Neural cell (in vitro differentiated cells): ENCODE measurements at regions not wholly inside any gene's neighbourhood (a gene's known extent, or its start where the extent isn't known, plus 50 kb on each side); places are given as distances from the start of the nearest gene placed in this dataset.

Source experiments
- H2AFZ ChIP-seq: fragments of 200-600, 300-800 bp; sonication (generic), shearing (Covaris generic); 2 replicates; pipeline ENCODE4 v1.6.0; 2014; ENCODE audit warnings: low read depth, mild to moderate bottlenecking, antibody characterized with exemption, low read length, moderate library complexity
- H3F3A ChIP-seq: fragments of 200-600 bp; shearing (Covaris generic); 2 replicates; pipeline ENCODE4 v1.6.1; 2016; ENCODE audit warnings: mild to moderate bottlenecking, moderate library complexity, mixed read lengths, antibody characterized with exemption, low read length; ENCODE audit not compliant: insufficient read depth, poor library complexity, severe bottlenecking
- H3K27ac ChIP-seq: fragments of 200-600, 300-800 bp; sonication (generic), shearing (Covaris generic); 2 replicates; pipeline ENCODE4 v1.5.1; 2014; ENCODE audit warnings: mild to moderate bottlenecking, low read length, moderate library complexity
- H3K27me3 ChIP-seq: fragments of 300-800, 200-600 bp; sonication (generic), shearing (Covaris generic); 2 replicates; pipeline ENCODE4 v1.6.0; 2014; ENCODE audit warnings: mild to moderate bottlenecking, low read depth, low read length, moderate library complexity; ENCODE audit not compliant: insufficient read depth
- H3K36me3 ChIP-seq: fragments of 300-800, 200-600 bp; sonication (generic), shearing (Covaris generic); 2 replicates; pipeline ENCODE4 v1.5.1; 2014; ENCODE audit warnings: mild to moderate bottlenecking, antibody characterized with exemption, low read length, moderate library complexity; ENCODE audit not compliant: insufficient read depth
- H3K4me2 ChIP-seq: fragments of 300-800, 200-600 bp; sonication (generic), shearing (Covaris generic); 2 replicates; pipeline ENCODE4 v1.6.0; 2014; ENCODE audit warnings: mild to moderate bottlenecking, low read length
- H3K4me3 ChIP-seq: fragments of 300-800, 200-600 bp; sonication (generic), shearing (Covaris generic); 2 replicates; pipeline ENCODE4 v1.5.1; 2014; ENCODE audit warnings: mild to moderate bottlenecking, low read length, moderate library complexity
- H3K79me2 ChIP-seq: fragments of 200-600 bp; shearing (Covaris generic); replicated peaks from 2 replicates; pipeline ENCODE4 v1.6.0; 2014; ENCODE audit warnings: mild to moderate bottlenecking, low read length, moderate library complexity; ENCODE audit not compliant: insufficient read depth
- H3K9ac ChIP-seq: fragments of 300-800, 200-600 bp; sonication (generic), shearing (Covaris generic); 2 replicates; pipeline ENCODE4 v1.6.1; 2016; ENCODE audit warnings: mild to moderate bottlenecking, low read length, mixed read lengths
- H3K9me2 ChIP-seq: fragments of 200-600 bp; shearing (Covaris generic); 2 replicates; pipeline ENCODE4 v1.6.1; 2016; ENCODE audit warnings: mild to moderate bottlenecking, low read length, mixed read lengths; ENCODE audit not compliant: insufficient read depth
- H3K9me3 ChIP-seq: fragments of 200-600, 300-800 bp; sonication (generic), shearing (Covaris generic); 2 replicates; pipeline ENCODE4 v1.6.1; 2016; ENCODE audit warnings: mild to moderate bottlenecking, mixed run types, low read length, moderate library complexity, mixed read lengths
- H4K20me1 ChIP-seq: fragments of 200-600 bp; shearing (Covaris generic); 2 replicates; pipeline ENCODE4 v1.6.1; 2016; ENCODE audit warnings: mild to moderate bottlenecking, mixed run types; ENCODE audit not compliant: insufficient read depth
- CTCF ChIP-seq: fragments of 450-650 bp; IDR thresholded peaks from 2 replicates; pipeline ENCODE4 v1.5.1; 2014; ENCODE audit warnings: antibody characterized with exemption, mild to moderate bottlenecking, moderate library complexity; ENCODE audit not compliant: poor library complexity, severe bottlenecking
- EP300 ChIP-seq: fragments of 450-650 bp; conservative IDR thresholded peaks from 2 replicates; pipeline ENCODE4 v1.6.1; 2014; ENCODE audit warnings: antibody characterized with exemption, mild to moderate bottlenecking, moderate library complexity; ENCODE audit not compliant: poor library complexity, severe bottlenecking
- EZH2 ChIP-seq: fragments of 200-600, 300-800 bp; shearing (Covaris generic), sonication (generic); IDR thresholded peaks from 2 replicates; pipeline ENCODE4 v1.6.1; 2014; ENCODE audit warnings: antibody characterized with exemption, low read length, borderline replicate concordance, mild to moderate bottlenecking; ENCODE audit not compliant: insufficient read depth, poor library complexity, severe bottlenecking
- MXI1 ChIP-seq: fragments of 450-650 bp; conservative IDR thresholded peaks from 2 replicates; pipeline ENCODE4 v1.6.1; 2014; ENCODE audit warnings: antibody characterized with exemption, mild to moderate bottlenecking; ENCODE audit not compliant: poor library complexity, severe bottlenecking
- POLR2AphosphoS5 ChIP-seq: IDR thresholded peaks from 2 replicates; pipeline ENCODE4 v1.6.1; 2012
- RAD21 ChIP-seq: fragments of 450-650 bp; conservative IDR thresholded peaks from 2 replicates; pipeline ENCODE4 v1.6.1; 2014; ENCODE audit warnings: antibody characterized with exemption, mild to moderate bottlenecking, moderate library complexity
- SMC3 ChIP-seq: fragments of 450-650 bp; conservative IDR thresholded peaks from 2 replicates; pipeline ENCODE4 v1.6.1; 2014; ENCODE audit warnings: antibody characterized with exemption, mild to moderate bottlenecking, moderate library complexity; ENCODE audit not compliant: poor library complexity
- TAF1 ChIP-seq: IDR thresholded peaks from 2 replicates; pipeline ENCODE4 v1.6.1; 2012; ENCODE audit warnings: low read depth
- TF ChIP-seq, protein P1 (sequence below): IDR thresholded peaks from 2 replicates; pipeline ENCODE4 v1.6.1; 2012; ENCODE audit warnings: borderline replicate concordance

DNA sequence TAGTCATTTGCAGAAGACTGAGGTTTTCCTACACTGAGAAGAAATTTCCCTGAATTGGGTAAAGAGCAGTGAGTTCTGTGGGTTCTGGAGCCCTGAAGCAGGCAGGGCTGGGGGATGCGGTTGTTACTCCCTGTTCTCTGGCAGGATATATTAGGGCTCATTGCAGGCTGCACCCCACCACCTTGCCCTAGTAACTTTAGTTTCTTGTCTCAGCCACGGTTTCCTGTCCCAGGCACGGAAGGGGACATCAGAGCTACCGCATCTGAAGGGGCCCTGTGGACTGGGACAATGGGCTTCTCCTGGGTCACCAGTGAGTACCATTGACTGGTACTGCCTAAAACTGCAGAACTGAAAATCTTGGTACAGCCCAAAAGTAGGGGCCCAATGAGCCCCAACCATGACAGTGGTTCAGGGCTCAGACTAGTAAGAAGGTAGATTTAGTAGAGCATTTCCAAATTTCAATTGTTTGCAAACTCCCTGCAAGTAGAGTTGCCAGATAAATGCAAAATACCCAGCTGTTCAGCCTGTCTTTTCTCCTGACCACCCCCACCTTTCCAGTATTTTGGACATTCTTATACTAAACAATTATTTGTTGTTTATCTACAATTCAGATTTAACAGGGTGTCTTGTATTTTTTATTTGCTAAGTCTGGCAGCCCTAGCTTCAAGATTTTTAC lies 54.5 kb upstream of the EYA2 start:
- no peak overlapping the region for H3K9ac ChIP-seq
- H2AFZ ChIP-seq: no peak overlapping the region
- H4K20me1 ChIP-seq: no peaks in the 10 kb centered on the region
- no peaks in the 10 kb centered on the region for H3K27me3 ChIP-seq
- H3K27ac ChIP-seq: no peak overlapping the region
- no peaks in the 10 kb centered on the region for H3K36me3 ChIP-seq
- no peaks in the 10 kb centered on the region for H3K9me2 ChIP-seq
- no peak for TF ChIP-seq RAD21
- no peak for TF ChIP-seq POLR2AphosphoS5
- TF ChIP-seq, protein P1, sequence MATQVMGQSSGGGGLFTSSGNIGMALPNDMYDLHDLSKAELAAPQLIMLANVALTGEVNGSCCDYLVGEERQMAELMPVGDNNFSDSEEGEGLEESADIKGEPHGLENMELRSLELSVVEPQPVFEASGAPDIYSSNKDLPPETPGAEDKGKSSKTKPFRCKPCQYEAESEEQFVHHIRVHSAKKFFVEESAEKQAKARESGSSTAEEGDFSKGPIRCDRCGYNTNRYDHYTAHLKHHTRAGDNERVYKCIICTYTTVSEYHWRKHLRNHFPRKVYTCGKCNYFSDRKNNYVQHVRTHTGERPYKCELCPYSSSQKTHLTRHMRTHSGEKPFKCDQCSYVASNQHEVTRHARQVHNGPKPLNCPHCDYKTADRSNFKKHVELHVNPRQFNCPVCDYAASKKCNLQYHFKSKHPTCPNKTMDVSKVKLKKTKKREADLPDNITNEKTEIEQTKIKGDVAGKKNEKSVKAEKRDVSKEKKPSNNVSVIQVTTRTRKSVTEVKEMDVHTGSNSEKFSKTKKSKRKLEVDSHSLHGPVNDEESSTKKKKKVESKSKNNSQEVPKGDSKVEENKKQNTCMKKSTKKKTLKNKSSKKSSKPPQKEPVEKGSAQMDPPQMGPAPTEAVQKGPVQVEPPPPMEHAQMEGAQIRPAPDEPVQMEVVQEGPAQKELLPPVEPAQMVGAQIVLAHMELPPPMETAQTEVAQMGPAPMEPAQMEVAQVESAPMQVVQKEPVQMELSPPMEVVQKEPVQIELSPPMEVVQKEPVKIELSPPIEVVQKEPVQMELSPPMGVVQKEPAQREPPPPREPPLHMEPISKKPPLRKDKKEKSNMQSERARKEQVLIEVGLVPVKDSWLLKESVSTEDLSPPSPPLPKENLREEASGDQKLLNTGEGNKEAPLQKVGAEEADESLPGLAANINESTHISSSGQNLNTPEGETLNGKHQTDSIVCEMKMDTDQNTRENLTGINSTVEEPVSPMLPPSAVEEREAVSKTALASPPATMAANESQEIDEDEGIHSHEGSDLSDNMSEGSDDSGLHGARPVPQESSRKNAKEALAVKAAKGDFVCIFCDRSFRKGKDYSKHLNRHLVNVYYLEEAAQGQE: no peak
- TF ChIP-seq EP300: no peak
- no peak for TF ChIP-seq EZH2
- TF ChIP-seq CTCF: no peak
- TF ChIP-seq MXI1: no peak
- no peak for TF ChIP-seq TAF1
- no peak for TF ChIP-seq SMC3
- no peaks in the 10 kb centered on the region for H3F3A ChIP-seq
- no peak overlapping the region for H3K4me2 ChIP-seq
- H3K9me3 ChIP-seq: no peaks in the 10 kb centered on the region
- H3K79me2 ChIP-seq: no peaks in the 10 kb centered on the region
- no peak overlapping the region for H3K4me3 ChIP-seq
